GM19452 (cell line): ENCODE measurements at regions not wholly inside any gene's neighbourhood (a gene's known extent, or its start where the extent isn't known, plus 50 kb on each side); places are given as distances from the start of the nearest gene placed in this dataset.
"Not testable (repeated sequence)": the region's sequence is repeated elsewhere in the genome, so short reads cannot be mapped to it uniquely, and the experiment has no call there.

Experiments
- ATAC-seq: cut with Tn5 transposase; IDR thresholded peaks from one replicate; pipeline ENCODE4 v1.9.1; 2021; ENCODE audit not compliant: unreplicated experiment

- no peak for ATAC-seq
These were observed 51.7 kb upstream of the COL8A1 start for GRCh38 chr3:99586701-99587100.

GRCh38 chr3:99579965-99580364 lies 58.4 kb upstream of the COL8A1 start:
- no peak for ATAC-seq

DNA sequence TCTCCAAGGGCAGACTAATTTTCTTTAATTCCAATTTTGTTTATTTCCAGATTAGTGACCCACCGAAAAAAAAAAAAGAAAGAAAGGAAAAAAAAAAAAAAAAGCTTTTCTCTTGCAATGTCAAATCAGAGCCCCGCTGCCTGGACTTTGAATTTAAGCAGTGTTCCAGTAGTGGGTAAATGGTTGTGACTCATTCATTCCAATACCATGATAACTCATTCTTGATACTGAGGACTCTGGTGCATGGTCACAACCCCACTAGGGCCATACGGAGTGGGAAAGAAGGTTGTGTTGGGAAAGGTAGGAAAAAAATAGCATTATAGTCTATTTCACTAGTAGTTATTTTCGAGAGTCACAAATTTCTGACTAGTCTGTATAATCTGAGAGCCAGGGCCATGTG lies 59.1 kb upstream of the COL8A1 start:
- ATAC-seq = no peak

- no peak for ATAC-seq
These were observed 59.9 kb upstream of the COL8A1 start for GRCh38 chr3:99578339-99578970.

DNA sequence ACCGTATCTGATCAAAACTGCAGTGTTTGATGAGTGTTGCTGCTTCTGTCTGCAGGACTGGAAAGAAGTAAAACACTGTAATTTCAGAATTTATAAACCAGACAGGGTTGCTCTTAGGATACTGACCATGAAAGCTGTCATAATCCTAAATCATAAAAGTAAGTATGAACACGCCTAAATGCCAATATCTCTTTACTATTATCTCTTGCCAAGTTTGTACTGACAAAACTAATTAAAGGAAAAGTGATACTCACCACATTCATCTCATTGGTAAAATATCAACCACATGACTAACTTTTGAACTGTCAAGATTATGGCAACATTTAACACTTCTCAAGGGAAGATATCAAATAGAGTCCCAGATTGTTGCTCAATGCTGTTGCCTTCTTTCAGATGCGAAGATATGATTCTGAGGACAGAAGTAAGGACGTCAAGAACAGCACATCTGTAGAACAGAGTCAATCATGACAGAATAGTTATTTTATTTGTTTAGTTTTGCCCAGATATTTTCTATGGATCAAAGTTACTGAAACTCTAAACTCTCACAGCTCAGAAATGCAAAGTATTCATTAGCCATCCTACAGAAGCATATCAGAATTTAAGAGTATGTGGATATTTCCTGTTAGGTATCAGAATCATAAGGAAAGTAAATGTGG lies 61.4 kb upstream of the COL8A1 start:
- ATAC-seq = no peak

GRCh38 chr3:99575683-99576082 lies 62.7 kb upstream of the COL8A1 start:
- ATAC-seq = no peak

DNA sequence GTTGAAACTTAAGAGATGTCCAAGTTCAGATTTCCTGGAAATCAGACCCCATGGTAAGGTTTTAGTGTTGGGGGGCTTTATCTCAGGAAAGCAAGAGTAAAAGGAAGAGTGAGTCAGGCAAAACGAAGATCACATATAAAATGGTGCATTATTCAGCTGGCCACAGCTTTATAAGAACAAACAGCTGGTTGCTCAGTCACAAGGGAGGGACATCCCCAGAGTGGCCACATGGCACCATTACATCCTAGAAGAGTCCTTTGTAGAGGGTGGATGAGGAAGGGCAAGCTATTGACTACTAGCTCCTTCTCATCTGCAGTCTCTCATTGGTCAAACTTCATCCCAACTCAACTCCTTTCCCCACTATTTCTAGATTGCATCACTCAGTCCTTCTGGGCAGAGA lies 68.3 kb upstream of the COL8A1 start:
- ATAC-seq = no peak

- no peak for ATAC-seq
These were observed 69.6 kb upstream of the COL8A1 start for GRCh38 chr3:99568663-99569335.

DNA sequence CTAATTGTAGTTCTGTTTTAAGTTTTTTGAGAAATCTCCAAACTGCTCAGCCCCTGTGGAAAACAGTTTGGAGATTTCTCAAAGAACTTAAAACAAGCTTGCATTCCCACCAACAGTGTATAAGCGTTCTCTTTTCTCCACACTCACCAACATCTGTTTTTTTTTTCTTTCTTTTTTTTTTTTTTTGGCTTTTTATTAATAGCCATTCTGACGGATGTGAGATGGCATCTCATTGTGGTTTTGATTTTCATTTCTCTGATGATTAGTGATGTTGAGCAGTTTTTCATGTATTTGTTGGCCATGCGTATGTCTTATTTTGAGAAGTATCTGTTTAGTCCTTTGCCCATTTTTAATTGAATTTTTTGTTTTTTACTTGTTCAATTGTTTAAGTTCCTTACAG lies 73.1 kb upstream of the COL8A1 start:
- no peak for ATAC-seq

DNA sequence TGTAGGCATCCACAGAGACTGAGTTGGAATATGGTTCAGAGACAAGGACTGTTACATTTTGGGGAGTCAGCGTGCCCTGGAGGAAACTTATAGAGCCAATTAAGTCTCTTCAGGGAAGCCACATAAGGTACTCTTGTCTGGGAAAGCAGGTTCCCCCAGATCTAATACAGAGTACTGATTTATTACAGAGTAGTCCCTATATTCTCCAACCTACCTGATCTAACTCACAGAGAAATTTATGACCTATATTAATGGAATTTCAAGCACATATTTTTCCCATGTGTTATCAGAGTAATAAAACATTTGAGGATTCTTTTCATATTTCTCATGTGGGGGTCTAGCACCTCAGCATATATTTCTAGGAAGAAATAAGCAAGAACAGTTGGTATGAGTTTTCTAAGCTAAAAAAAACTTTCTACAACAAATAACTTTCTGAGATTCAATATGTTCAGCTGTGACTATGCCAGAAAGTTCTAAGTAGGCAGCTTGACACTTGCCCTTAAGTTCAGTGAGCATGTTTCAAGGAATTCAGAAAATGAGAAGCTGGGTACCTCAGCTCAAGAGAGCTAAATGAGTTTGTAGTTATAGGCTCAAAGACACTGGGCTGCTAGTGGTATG lies 75.3 kb upstream of the COL8A1 start:
- no peak for ATAC-seq

GRCh38 chr3:99562138-99562537 lies 76.3 kb upstream of the COL8A1 start:
- no peak for ATAC-seq

GRCh38 chr3:99561056-99561455 lies 77.3 kb upstream of the COL8A1 start:
- no peak for ATAC-seq

GRCh38 chr3:99559196-99559595 lies 79.2 kb upstream of the COL8A1 start:
- ATAC-seq = no peak

GRCh38 chr3:99555885-99556284 lies 82.5 kb upstream of the COL8A1 start:
- not testable (repeated sequence) for ATAC-seq

- ATAC-seq = no peak
These were observed 86.9 kb upstream of the COL8A1 start for GRCh38 chr3:99551520-99551919.

GRCh38 chr3:99549957-99550603 lies 88.3 kb upstream of the COL8A1 start:
- no peak for ATAC-seq

- ATAC-seq = no peak
These were observed 89.2 kb upstream of the COL8A1 start for GRCh38 chr3:99549220-99549619.

DNA sequence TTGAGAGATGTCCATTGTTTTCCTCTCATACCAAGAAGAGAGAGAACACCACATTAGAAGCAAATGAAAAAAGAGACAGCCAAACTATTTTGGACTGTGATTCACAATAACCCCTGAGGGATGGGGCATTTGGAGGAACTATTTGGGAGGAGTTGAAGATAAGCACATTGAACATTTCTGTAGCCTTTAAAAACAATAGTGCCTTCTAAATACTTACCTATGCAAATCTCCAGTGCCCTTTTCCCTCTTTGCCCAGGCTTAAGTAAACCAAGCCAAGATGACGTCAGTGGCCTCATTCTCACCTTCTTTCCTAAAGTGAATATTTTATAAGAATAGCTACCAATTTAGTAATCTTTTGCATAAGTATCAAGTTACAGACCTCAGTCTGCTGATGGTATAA lies 89.7 kb upstream of the COL8A1 start:
- no peak for ATAC-seq

GRCh38 chr3:99545941-99546580 lies 92.3 kb upstream of the COL8A1 start:
- no peak for ATAC-seq

DNA sequence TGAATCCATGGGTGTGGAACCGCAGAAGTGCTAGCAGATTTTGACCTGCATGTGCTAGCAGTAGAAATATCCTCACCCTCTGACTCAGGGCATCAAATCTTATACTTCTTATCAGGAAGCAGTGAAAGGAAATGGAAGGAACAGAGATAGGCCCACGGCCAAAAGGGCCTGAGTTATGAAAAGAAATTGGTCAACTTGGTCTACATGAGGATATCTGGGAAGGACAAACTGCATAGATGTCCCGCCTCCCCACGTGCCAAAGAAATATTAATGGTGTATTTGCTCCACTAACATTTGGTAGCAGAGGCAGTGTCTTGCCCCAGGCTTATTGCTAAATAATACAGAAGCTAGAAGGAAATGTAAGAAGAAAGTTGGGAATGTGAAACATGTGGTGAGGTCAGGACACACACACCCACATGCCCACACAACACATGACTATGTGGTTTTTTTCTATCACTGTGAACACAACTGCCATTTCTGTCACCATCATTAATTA lies 93.6 kb upstream of the COL8A1 start:
- ATAC-seq = no peak

DNA sequence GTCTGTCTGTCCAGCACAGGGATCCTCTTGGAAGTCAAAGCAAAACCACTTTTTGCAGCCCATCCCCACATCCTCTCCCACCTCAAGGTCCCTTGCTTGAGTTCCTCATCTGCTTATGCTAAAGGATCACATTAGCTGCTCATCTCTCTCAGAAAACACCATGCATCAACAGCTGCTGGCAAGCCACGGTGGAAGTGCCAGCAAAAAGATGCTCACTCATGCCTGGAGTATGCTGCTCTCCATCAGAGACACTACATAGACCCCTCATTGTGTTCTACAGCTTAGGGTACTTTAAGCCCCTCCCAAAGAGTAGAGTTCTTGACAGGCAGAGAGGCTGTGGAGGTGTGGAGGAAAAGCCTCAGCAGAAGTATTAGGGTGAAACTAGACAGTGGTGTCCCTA lies 94.6 kb upstream of the COL8A1 start:
- no peak for ATAC-seq
